Adrenal gland (tissue), 5 donors: ENCODE measurements at regions not wholly inside any gene's neighbourhood (a gene's known extent, or its start where the extent isn't known, plus 50 kb on each side); places are given as distances from the start of the nearest gene placed in this dataset.

Experiments used
- CTCF ChIP-seq, 6 experiments: fragments of 450-650 bp in 4 of 6; fragments of 200-600 bp in 2 of 6; sonication (generic) in 1 of 6; IDR thresholded peaks; 1 replicate in 5 of 6; 2 replicates in 1 of 6; pipeline versions ENCODE4 v1.5.1 to v1.8.0; 2016 to 2021; ENCODE audit warnings: antibody characterized with exemption in 6 of 6, mild to moderate bottlenecking in 2 of 6, moderate library complexity in 1 of 6
- POLR2A ChIP-seq, 2 donors: fragments of 450-650 bp; IDR thresholded peaks; one replicate each; pipeline ENCODE4 v1.6.1; 2017; ENCODE audit warnings: antibody characterized with exemption in 2 of 2, mild to moderate bottlenecking in 2 of 2, moderate library complexity in 1 of 2
- donor health status: DM: no; HTN: no; CAD: no.

- TF ChIP-seq CTCF (IDR thresholded peaks at IDR 0.05) (no peak), POLR2A (IDR thresholded peaks at IDR 0.05) (no peak)
These were observed 730.3 kb downstream of the TRIML1 start for GRCh38 chr4:188869581-188869980.
